Non-pigmented ciliary epithelial cell (primary cell): ENCODE measurements at regions not wholly inside any gene's neighbourhood (a gene's known extent, or its start where the extent isn't known, plus 50 kb on each side); places are given as distances from the start of the nearest gene placed in this dataset.
A peak's percentile ranks its signal among the peaks of the same experiment; 100 is the strongest.

ENCODE experiments used
- DNase-seq: peaks from one replicate; pipeline ENCODE4 v3.0.0-alpha.2; 2010; ENCODE audit warnings: low read depth

GRCh38 chr13:76750126-76750525 lies 136.1 kb downstream of the KCTD12 start:
- no peak for DNase-seq

- DNase-seq: no peak
These were observed 140.7 kb downstream of the KCTD12 start for GRCh38 chr13:76745261-76746200.

- DNase-seq: peak; percentile 13
These were observed 144.6 kb downstream of the KCTD12 start for GRCh38 chr13:76741624-76742023.

- DNase-seq: no peak
These were observed 145.2 kb downstream of the KCTD12 start for GRCh38 chr13:76741046-76741445.

GRCh38 chr13:76738616-76739015 lies 147.6 kb downstream of the KCTD12 start:
- no peak for DNase-seq

- DNase-seq: no peak
These were observed 148.7 kb downstream of the KCTD12 start for GRCh38 chr13:76737526-76737925.

- DNase-seq: no peak
These were observed 150.6 kb downstream of the KCTD12 start for GRCh38 chr13:76735641-76736040.

GRCh38 chr13:76733671-76734070 lies 152.5 kb downstream of the KCTD12 start:
- no peak for DNase-seq

GRCh38 chr13:76732367-76732766 lies 153.8 kb downstream of the KCTD12 start:
- DNase-seq: no peak

- DNase-seq: no peak
These were observed 156.0 kb downstream of the KCTD12 start for GRCh38 chr13:76730220-76730619.

GRCh38 chr13:76729691-76730090 lies 156.5 kb downstream of the KCTD12 start:
- DNase-seq: no peak

GRCh38 chr13:76725896-76726295 lies 160.3 kb downstream of the KCTD12 start:
- no peak for DNase-seq

- no peak for DNase-seq
These were observed 161.0 kb downstream of the KCTD12 start for GRCh38 chr13:76725211-76725610.

GRCh38 chr13:76724421-76724820 lies 161.8 kb downstream of the KCTD12 start:
- DNase-seq: no peak

GRCh38 chr13:76723551-76724232 lies 162.5 kb downstream of the KCTD12 start:
- DNase-seq: peak; percentile 82

- no peak for DNase-seq
These were observed 163.4 kb downstream of the KCTD12 start for GRCh38 chr13:76722782-76723181.

- DNase-seq: no peak
These were observed 165.4 kb downstream of the KCTD12 start for GRCh38 chr13:76720821-76721220.

- no peak for DNase-seq
These were observed 165.8 kb downstream of the KCTD12 start for GRCh38 chr13:76720416-76720815.

- DNase-seq: no peak
These were observed 166.2 kb downstream of the KCTD12 start for GRCh38 chr13:76719955-76720354.

GRCh38 chr13:76717092-76717491 lies 169.1 kb downstream of the KCTD12 start:
- DNase-seq: no peak

GRCh38 chr13:76715621-76716020 lies 170.6 kb downstream of the KCTD12 start:
- DNase-seq: no peak

GRCh38 chr13:76715075-76715474 lies 171.1 kb downstream of the KCTD12 start:
- no peak for DNase-seq

GRCh38 chr13:76713280-76713679 lies 172.9 kb downstream of the KCTD12 start:
- DNase-seq: no peak
